ENCODE measurements at regions not wholly inside any gene's neighbourhood (a gene's known extent, or its start where the extent isn't known, plus 50 kb on each side); places are given as distances from the start of the nearest gene placed in this dataset.

DNA sequence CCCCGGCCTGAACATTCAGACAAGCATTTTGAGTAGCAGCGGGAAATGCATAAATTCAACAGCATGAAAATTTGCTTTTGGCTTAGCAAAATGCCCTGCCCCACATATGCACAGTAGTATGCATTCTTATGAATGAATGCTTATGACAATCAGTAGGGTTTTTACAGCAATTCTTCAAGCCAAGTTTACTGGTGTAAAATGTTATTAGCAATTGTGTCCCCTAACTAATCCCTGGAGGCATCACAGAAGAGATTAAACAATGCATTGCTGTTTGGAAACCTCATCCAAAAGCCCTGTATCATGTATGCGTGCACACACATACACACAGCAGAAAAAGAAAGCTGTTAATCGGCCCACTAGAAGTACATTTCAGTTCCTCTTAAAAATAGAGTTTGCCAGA is 406.5 kb downstream of the LRIG3 start:
- TF ChIP-seq, protein P1, sequence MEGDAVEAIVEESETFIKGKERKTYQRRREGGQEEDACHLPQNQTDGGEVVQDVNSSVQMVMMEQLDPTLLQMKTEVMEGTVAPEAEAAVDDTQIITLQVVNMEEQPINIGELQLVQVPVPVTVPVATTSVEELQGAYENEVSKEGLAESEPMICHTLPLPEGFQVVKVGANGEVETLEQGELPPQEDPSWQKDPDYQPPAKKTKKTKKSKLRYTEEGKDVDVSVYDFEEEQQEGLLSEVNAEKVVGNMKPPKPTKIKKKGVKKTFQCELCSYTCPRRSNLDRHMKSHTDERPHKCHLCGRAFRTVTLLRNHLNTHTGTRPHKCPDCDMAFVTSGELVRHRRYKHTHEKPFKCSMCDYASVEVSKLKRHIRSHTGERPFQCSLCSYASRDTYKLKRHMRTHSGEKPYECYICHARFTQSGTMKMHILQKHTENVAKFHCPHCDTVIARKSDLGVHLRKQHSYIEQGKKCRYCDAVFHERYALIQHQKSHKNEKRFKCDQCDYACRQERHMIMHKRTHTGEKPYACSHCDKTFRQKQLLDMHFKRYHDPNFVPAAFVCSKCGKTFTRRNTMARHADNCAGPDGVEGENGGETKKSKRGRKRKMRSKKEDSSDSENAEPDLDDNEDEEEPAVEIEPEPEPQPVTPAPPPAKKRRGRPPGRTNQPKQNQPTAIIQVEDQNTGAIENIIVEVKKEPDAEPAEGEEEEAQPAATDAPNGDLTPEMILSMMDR (IDR thresholded peaks at IDR 0.05), result no peak
- no peak for TF ChIP-seq ZFX (IDR thresholded peaks at IDR 0.05; ENCODE audit: borderline replicate concordance)
